PFSK-1 (cell line): ENCODE measurements at regions not wholly inside any gene's neighbourhood (a gene's known extent, or its start where the extent isn't known, plus 50 kb on each side); places are given as distances from the start of the nearest gene placed in this dataset.

Source experiments
- FOXP2 ChIP-seq: optimal IDR thresholded peaks from 2 replicates; pipeline ENCODE3; 2011; ENCODE audit warnings: borderline replicate concordance, control low read depth, inconsistent platforms; ENCODE audit not compliant: insufficient read depth; ENCODE audit errors: extremely low read length, extremely low read depth
- POLR2AphosphoS5 ChIP-seq: IDR thresholded peaks from 2 replicates; pipeline ENCODE4 v1.6.1; 2012; ENCODE audit warnings: low read depth, mild to moderate bottlenecking, control low read depth, low read length, moderate library complexity
- REST ChIP-seq, 2 experiments: IDR thresholded peaks; 2 replicates each; pipeline versions ENCODE4 v1.6.1 to v1.8.0; 2011 to 2012; ENCODE audit warnings: low read depth in 2 of 2, low read length in 2 of 2, control low read depth in 1 of 2, inconsistent platforms in 1 of 2, mild to moderate bottlenecking in 1 of 2, moderate library complexity in 1 of 2; ENCODE audit not compliant: insufficient read depth in 1 of 2
- SIN3A ChIP-seq: IDR thresholded peaks from 2 replicates; pipeline ENCODE4 v1.6.1; 2012; ENCODE audit warnings: mild to moderate bottlenecking, low read length, moderate library complexity, borderline replicate concordance; ENCODE audit not compliant: insufficient read depth
- TAF1 ChIP-seq: IDR thresholded peaks from 2 replicates; pipeline ENCODE4 v1.6.1; 2012; ENCODE audit warnings: low read length, control low read depth, borderline replicate concordance; ENCODE audit not compliant: insufficient read depth

GRCh38 chr7:52009181-52009580 is 692.6 kb upstream of the COBL start:
- TF ChIP-seq TAF1 (no peak), REST (IDR thresholded peaks at IDR 0.05; ENCODE audit: insufficient read depth in 1 of 2, low read depth in 2 of 2, low read length in 2 of 2) (no peak), FOXP2 (no peak), POLR2AphosphoS5 (no peak), SIN3A (no peak)

GRCh38 chr7:52006674-52007073 is 690.1 kb upstream of the COBL start:
- TF ChIP-seq FOXP2 (no peak), POLR2AphosphoS5 (no peak), SIN3A (no peak), REST (IDR thresholded peaks at IDR 0.05; ENCODE audit: insufficient read depth in 1 of 2, low read depth in 2 of 2, low read length in 2 of 2) (no peak), TAF1 (no peak)

- TF ChIP-seq REST (IDR thresholded peaks at IDR 0.05; ENCODE audit: insufficient read depth in 1 of 2, low read depth in 2 of 2, low read length in 2 of 2), result no peak
Measured at GRCh38 chr7:52005613-52006012, 689.0 kb upstream of the COBL start.

GRCh38 chr7:51995596-51996179 is 679.1 kb upstream of the COBL start:
- TF ChIP-seq FOXP2, result no peak
- TF ChIP-seq POLR2AphosphoS5, result no peak
- no peak for TF ChIP-seq REST (IDR thresholded peaks at IDR 0.05; ENCODE audit: insufficient read depth in 1 of 2, low read depth in 2 of 2, low read length in 2 of 2)

- TF ChIP-seq SIN3A (no peak), FOXP2 (no peak), POLR2AphosphoS5 (no peak), TAF1 (no peak), REST (IDR thresholded peaks at IDR 0.05; ENCODE audit: insufficient read depth in 1 of 2, low read depth in 2 of 2, low read length in 2 of 2) (no peak)
Measured at GRCh38 chr7:51982653-51983052, 666.0 kb upstream of the COBL start.
